C4-2B (cell line): ENCODE measurements at regions not wholly inside any gene's neighbourhood (a gene's known extent, or its start where the extent isn't known, plus 50 kb on each side); places are given as distances from the start of the nearest gene placed in this dataset.

ENCODE experiments used
- ZFX ChIP-seq: fragments of 450-650 bp; IDR thresholded peaks from 2 replicates; pipeline ENCODE4 v1.6.1; 2017
- TF ChIP-seq, protein P1 (sequence below): fragments of 450-650 bp; conservative IDR thresholded peaks from 2 replicates; pipeline ENCODE4 v1.5.1; 2017; ENCODE audit warnings: mild to moderate bottlenecking

DNA sequence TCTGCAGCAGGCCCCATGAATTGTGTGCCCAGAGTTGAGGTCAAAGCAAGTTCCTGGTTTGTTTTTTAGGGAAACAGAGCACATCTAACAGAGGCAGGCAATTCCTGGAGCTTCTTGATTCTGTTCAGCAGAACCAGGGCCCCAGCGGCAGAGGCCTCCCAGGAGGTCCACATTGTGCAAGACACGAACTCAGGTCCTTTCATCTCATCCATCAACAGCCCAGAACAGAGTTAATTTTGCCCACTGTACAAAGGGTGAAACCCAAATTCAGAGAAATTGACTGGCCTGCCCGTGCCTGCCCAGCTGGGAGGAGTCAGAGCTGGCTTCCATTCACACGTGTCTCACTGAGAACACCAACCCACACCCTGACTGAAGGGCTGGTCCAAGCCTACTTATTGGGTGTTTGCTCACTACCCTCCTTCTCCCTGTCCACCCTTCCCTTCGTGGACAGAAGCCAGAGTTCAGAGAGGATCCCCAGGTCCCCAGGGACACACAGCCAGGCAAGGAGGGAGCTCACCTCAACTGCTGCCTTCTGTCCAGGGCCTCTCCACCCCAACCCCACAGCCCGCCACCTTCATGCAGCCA, 607.1 kb downstream of the TBC1D22A start:
- TF ChIP-seq, protein P1, sequence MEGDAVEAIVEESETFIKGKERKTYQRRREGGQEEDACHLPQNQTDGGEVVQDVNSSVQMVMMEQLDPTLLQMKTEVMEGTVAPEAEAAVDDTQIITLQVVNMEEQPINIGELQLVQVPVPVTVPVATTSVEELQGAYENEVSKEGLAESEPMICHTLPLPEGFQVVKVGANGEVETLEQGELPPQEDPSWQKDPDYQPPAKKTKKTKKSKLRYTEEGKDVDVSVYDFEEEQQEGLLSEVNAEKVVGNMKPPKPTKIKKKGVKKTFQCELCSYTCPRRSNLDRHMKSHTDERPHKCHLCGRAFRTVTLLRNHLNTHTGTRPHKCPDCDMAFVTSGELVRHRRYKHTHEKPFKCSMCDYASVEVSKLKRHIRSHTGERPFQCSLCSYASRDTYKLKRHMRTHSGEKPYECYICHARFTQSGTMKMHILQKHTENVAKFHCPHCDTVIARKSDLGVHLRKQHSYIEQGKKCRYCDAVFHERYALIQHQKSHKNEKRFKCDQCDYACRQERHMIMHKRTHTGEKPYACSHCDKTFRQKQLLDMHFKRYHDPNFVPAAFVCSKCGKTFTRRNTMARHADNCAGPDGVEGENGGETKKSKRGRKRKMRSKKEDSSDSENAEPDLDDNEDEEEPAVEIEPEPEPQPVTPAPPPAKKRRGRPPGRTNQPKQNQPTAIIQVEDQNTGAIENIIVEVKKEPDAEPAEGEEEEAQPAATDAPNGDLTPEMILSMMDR: no peak
- TF ChIP-seq ZFX: no peak
